Right lobe of liver (tissue), 4 donors: ENCODE measurements at regions not wholly inside any gene's neighbourhood (a gene's known extent, or its start where the extent isn't known, plus 50 kb on each side); places are given as distances from the start of the nearest gene placed in this dataset.

Experiments used
- CTCF ChIP-seq, 4 donors: fragments of 200-600 bp in 3 of 4; fragments of 450-650 bp in 1 of 4; IDR thresholded peaks; one replicate each; pipeline versions ENCODE4 v1.5.1 to v1.8.0; 2016 to 2022; ENCODE audit warnings: antibody characterized with exemption in 4 of 4, mild to moderate bottlenecking in 2 of 4
- POLR2A ChIP-seq: fragments of 450-650 bp; IDR thresholded peaks from one replicate; pipeline ENCODE4 v1.6.1; 2017; ENCODE audit warnings: antibody characterized with exemption, mild to moderate bottlenecking
- donor health status: DM: no; HTN: no; CAD: no.
- donor health status: DM: no; HTN: no; CAD: no.
- donor health status: DM: no; HTN: yes; CAD: no.

GRCh38 chr11:104467404-104467803, 303.5 kb upstream of the PDGFD start:
- TF ChIP-seq CTCF (IDR thresholded peaks at IDR 0.05), result no peak
- no peak for TF ChIP-seq POLR2A
